ENCODE measurements at regions not wholly inside any gene's neighbourhood (a gene's known extent, or its start where the extent isn't known, plus 50 kb on each side); places are given as distances from the start of the nearest gene placed in this dataset.

DNA sequence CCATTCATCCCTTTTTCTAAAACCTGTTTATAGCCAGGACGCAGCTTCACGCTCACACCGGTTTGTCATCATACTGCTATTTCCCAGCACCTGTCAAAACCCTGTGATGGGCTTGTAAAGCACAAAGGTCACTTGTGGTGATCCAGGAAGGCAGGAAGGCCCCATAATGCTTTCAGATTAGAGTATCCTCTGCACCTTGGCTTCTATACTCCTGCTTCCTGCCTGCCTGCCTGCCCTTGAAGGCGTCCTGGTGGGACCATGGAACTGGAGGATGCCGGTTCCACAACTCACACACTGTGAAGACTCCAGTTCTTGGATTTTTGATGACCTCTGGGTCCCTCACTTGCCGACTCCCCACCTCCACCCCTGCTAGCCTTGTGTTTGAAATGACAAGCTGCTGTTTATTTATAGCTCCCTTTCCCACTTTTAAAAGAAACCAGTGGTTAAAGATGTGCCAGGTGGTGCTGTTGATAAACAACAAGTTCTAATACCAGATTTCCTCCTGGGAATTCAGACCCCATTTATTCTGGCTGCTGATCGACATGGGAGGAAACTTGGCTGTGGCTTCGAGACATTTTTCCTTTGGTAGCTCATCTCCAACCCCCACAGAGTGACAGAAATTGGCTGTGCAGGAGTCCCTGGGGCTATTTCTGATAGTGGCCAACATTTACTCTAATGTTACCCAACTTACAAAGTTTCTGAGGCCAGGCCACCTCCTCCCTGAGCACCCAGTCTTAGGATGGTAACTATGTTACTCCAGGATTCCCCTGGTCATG is 211.5 kb downstream of the KDR start:
- TF ChIP-seq POU2F2 (IDR thresholded peaks at IDR 0.05; ENCODE audit: low read depth, low read length) = no peak
- TF ChIP-seq POLR2AphosphoS5 (IDR thresholded peaks at IDR 0.05; ENCODE audit: low read depth, low read length) = no peak
- TF ChIP-seq TAF1 (IDR thresholded peaks at IDR 0.05; ENCODE audit: low read depth, low read length) = no peak
- no peak for TF ChIP-seq POLR2A (IDR thresholded peaks at IDR 0.05; ENCODE audit: low read depth, low read length)
- no peak for TF ChIP-seq PAX5 (IDR thresholded peaks at IDR 0.05; ENCODE audit: insufficient read depth, low read length, severe bottlenecking)
- no peak for TF ChIP-seq SPI1 (IDR thresholded peaks at IDR 0.05; ENCODE audit: low read depth, low read length)
- FAIRE-seq = no peak
- no peak for DNase-seq (ENCODE audit: insufficient read length, low spot score)

- TF ChIP-seq POU2F2 (IDR thresholded peaks at IDR 0.05; ENCODE audit: low read depth, low read length) (no peak), POLR2A (IDR thresholded peaks at IDR 0.05; ENCODE audit: low read depth, low read length) (no peak)
- no peak for DNase-seq (ENCODE audit: insufficient read length, low spot score)
- no peak for FAIRE-seq
Measured at GRCh38 chr4:54912155-54912554, 213.2 kb downstream of the KDR start.

DNA sequence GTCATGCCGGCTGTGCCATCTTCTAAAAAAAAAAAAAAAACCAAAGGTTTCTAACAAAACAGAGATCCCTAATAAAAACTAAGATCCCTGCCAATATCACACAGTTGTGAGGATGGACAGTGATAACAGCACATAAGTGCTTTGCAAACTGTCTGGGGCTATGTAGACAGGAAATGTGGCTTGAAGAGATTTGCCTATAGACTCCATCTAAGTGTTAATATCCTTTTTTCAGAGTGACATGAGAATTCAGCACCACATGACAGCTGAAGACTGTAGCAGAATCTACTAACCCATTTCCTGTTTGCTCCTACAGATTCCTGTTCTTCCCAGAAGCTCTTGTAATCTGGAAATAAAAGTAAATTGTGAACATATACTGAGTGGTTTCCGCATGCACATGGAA is 215.4 kb downstream of the KDR start:
- DNase-seq (ENCODE audit: insufficient read length, low spot score) (no peak), FAIRE-seq (no peak)
- TF ChIP-seq TAF1 (IDR thresholded peaks at IDR 0.05; ENCODE audit: low read depth, low read length) = no peak
- TF ChIP-seq SPI1 (IDR thresholded peaks at IDR 0.05; ENCODE audit: low read depth, low read length) = no peak
- no peak for TF ChIP-seq POLR2AphosphoS5 (IDR thresholded peaks at IDR 0.05; ENCODE audit: low read depth, low read length)
- TF ChIP-seq POU2F2 (IDR thresholded peaks at IDR 0.05; ENCODE audit: low read depth, low read length) = no peak
- TF ChIP-seq PAX5 (IDR thresholded peaks at IDR 0.05; ENCODE audit: insufficient read depth, low read length, severe bottlenecking) = no peak
- no peak for TF ChIP-seq POLR2A (IDR thresholded peaks at IDR 0.05; ENCODE audit: low read depth, low read length)

DNA sequence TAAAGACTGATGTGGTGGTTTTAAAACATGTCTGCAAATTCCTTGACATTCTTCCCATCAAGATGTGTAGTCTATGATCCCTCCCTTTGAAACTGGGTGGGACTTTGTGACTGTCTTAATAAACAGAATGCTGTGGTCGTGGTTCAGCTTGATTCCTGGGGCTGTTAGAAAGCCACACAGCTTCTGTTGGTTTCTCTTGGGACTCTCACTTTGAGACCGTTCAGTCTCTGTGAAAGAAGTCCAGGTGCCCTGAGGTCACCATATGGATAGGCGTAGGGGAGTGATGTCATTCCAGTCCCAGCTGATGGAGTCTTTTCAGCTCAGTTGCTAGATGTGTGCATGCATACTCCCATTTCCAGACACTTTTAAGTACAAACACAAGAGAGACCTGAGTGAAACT is 216.6 kb downstream of the KDR start:
- FAIRE-seq (no peak), DNase-seq (ENCODE audit: insufficient read length, low spot score) (no peak)
- TF ChIP-seq PAX5 (IDR thresholded peaks at IDR 0.05; ENCODE audit: insufficient read depth, low read length, severe bottlenecking) (no peak), POLR2A (IDR thresholded peaks at IDR 0.05; ENCODE audit: low read depth, low read length) (no peak), TAF1 (IDR thresholded peaks at IDR 0.05; ENCODE audit: low read depth, low read length) (no peak), SPI1 (IDR thresholded peaks at IDR 0.05; ENCODE audit: low read depth, low read length) (no peak), POU2F2 (IDR thresholded peaks at IDR 0.05; ENCODE audit: low read depth, low read length) (no peak), POLR2AphosphoS5 (IDR thresholded peaks at IDR 0.05; ENCODE audit: low read depth, low read length) (no peak)

- TF ChIP-seq POU2F2 (IDR thresholded peaks at IDR 0.05; ENCODE audit: low read depth, low read length) (no peak), POLR2AphosphoS5 (IDR thresholded peaks at IDR 0.05; ENCODE audit: low read depth, low read length) (no peak), PAX5 (IDR thresholded peaks at IDR 0.05; ENCODE audit: insufficient read depth, low read length, severe bottlenecking) (no peak), SPI1 (IDR thresholded peaks at IDR 0.05; ENCODE audit: low read depth, low read length) (no peak), TAF1 (IDR thresholded peaks at IDR 0.05; ENCODE audit: low read depth, low read length) (no peak), POLR2A (IDR thresholded peaks at IDR 0.05; ENCODE audit: low read depth, low read length) (no peak)
- DNase-seq (ENCODE audit: insufficient read length, low spot score) = no peak
Measured at GRCh38 chr4:54904953-54905352, 220.4 kb downstream of the KDR start.

GRCh38 chr4:54902976-54903375 is 222.4 kb downstream of the KDR start:
- DNase-seq (ENCODE audit: insufficient read length, low spot score) (no peak), FAIRE-seq (no peak)
- TF ChIP-seq TAF1 (IDR thresholded peaks at IDR 0.05; ENCODE audit: low read depth, low read length) = no peak
- no peak for TF ChIP-seq POLR2A (IDR thresholded peaks at IDR 0.05; ENCODE audit: low read depth, low read length)
- TF ChIP-seq POU2F2 (IDR thresholded peaks at IDR 0.05; ENCODE audit: low read depth, low read length) = no peak
- TF ChIP-seq POLR2AphosphoS5 (IDR thresholded peaks at IDR 0.05; ENCODE audit: low read depth, low read length) = no peak
- no peak for TF ChIP-seq PAX5 (IDR thresholded peaks at IDR 0.05; ENCODE audit: insufficient read depth, low read length, severe bottlenecking)
- TF ChIP-seq SPI1 (IDR thresholded peaks at IDR 0.05; ENCODE audit: low read depth, low read length) = no peak

More at GRCh38 chr4:54904953-54905352, 220.4 kb downstream of the KDR start:
- FAIRE-seq = no peak

- TF ChIP-seq PAX5 (IDR thresholded peaks at IDR 0.05; ENCODE audit: insufficient read depth, low read length, severe bottlenecking) = no peak
- TF ChIP-seq POLR2A (IDR thresholded peaks at IDR 0.05; ENCODE audit: low read depth, low read length) = no peak
- no peak for TF ChIP-seq POLR2AphosphoS5 (IDR thresholded peaks at IDR 0.05; ENCODE audit: low read depth, low read length)
- no peak for TF ChIP-seq POU2F2 (IDR thresholded peaks at IDR 0.05; ENCODE audit: low read depth, low read length)
- TF ChIP-seq TAF1 (IDR thresholded peaks at IDR 0.05; ENCODE audit: low read depth, low read length) = no peak
- no peak for TF ChIP-seq SPI1 (IDR thresholded peaks at IDR 0.05; ENCODE audit: low read depth, low read length)
- FAIRE-seq = no peak
Measured at GRCh38 chr4:54902271-54902670, 223.1 kb downstream of the KDR start.

DNA sequence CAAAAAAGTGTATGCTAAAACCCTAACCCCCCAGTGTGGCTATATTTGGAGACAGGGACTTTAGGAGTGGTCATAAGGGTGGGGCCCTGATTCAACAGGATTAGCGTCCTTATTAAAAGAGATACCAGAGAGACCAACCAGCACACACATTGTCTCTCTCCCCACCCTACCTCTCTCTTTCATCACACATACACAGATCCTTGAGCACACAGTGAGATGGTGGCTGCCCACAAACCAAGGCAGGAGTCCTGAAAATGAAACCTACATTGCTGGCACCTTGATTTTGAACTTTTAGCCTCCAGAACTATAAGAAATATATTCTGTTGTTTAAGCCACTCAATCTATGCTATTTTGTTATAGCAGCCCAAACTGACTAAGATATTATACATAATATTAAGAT is 224.2 kb downstream of the KDR start:
- TF ChIP-seq POLR2AphosphoS5 (IDR thresholded peaks at IDR 0.05; ENCODE audit: low read depth, low read length) = no peak
- TF ChIP-seq SPI1 (IDR thresholded peaks at IDR 0.05; ENCODE audit: low read depth, low read length) = no peak
- no peak for TF ChIP-seq PAX5 (IDR thresholded peaks at IDR 0.05; ENCODE audit: insufficient read depth, low read length, severe bottlenecking)
- no peak for TF ChIP-seq POU2F2 (IDR thresholded peaks at IDR 0.05; ENCODE audit: low read depth, low read length)
- TF ChIP-seq POLR2A (IDR thresholded peaks at IDR 0.05; ENCODE audit: low read depth, low read length) = no peak
- no peak for TF ChIP-seq TAF1 (IDR thresholded peaks at IDR 0.05; ENCODE audit: low read depth, low read length)
- DNase-seq (ENCODE audit: insufficient read length, low spot score) (no peak), FAIRE-seq (no peak)

More at GRCh38 chr4:54902271-54902670, 223.1 kb downstream of the KDR start:
- DNase-seq (ENCODE audit: insufficient read length, low spot score) = no peak

DNA sequence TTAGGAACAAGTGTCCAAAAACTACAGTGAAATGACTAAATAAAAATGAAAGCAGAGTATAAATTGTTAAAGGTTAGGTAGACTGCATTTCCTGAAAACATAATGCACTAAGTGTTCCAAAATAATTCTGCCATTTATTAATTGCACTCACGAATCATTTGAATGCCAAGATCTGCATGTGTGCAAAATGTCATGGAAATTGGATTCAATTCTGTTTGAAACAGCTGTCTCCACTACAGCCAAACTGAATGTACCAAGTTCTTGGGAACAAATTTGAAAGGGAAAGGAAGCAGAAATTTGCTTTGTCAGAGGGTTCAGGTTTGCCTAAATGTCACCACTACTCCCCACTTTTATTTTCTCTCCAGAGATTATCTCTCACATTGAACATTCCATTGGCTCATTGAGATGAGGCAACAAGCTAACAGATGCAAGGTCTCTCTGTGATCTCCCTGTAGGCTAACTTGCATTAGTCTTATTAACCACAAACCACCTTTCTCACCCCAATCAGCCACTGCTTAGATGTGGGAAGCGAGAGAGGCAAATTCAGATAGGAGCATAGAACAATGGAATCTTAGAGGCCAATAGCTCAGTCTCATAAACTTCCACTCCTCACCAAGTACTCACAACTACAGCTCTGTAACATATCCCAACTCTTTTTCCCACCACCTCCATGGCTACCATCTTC is 226.6 kb downstream of the KDR start:
- DNase-seq (ENCODE audit: insufficient read length, low spot score) = no peak
- FAIRE-seq = no peak
- TF ChIP-seq TAF1 (IDR thresholded peaks at IDR 0.05; ENCODE audit: low read depth, low read length) (no peak), PAX5 (IDR thresholded peaks at IDR 0.05; ENCODE audit: insufficient read depth, low read length, severe bottlenecking) (no peak), POLR2AphosphoS5 (IDR thresholded peaks at IDR 0.05; ENCODE audit: low read depth, low read length) (no peak)
